ENCODE measurements at regions not wholly inside any gene's neighbourhood (a gene's known extent, or its start where the extent isn't known, plus 50 kb on each side); places are given as distances from the start of the nearest gene placed in this dataset.
"Not testable (repeated sequence)": the region's sequence is repeated elsewhere in the genome, so short reads cannot be mapped to it uniquely, and the experiment has no call there.

DNA sequence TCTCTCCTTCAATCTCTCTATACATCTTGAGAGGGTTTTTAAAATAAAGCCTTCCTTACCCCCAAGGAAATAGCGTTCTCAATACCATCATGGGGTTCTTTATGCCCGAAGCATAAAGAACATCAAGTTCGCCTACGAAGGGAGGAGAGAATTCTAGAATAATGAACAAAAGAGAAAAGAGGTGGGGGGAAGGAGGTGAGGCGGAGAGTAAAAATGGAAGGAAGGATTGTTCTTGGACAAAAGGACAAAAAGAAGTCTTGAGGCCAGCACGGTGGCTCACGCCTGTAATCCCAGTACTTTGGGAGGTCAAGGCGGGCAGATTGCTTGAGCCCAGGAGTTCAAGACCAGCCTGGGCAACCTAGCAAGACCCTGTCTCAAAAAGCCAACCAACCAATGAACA is 319.8 kb upstream of the NCKAP5 start:
- no peak for DNase-seq

DNA sequence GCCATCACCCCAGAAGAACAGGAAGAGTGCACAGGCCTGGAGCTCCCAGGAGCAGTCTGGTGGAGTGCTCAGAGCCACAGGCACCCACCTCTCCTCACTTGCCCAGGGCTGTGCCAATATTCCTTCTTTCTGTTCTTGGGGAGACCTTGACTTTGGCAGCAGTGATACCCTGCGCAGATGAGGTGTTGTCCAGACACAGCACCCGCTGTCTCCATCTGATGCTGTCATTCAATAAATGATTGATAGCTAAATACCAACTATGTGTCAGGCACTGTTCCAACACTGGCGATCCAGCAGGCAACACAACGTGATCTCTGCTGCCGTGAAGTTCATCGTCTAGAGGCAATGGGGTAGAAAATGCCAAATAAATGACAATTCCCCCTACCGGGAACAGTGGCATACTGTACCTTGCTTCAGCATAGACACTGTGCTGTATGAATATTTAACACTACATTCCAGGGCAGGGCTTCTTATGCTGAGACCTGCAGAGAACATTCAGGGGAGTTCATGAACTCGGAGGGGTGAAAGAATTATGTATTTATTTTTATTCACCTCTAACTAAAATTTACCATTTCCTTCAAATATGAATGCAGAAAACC is 320.5 kb upstream of the NCKAP5 start:
- DNase-seq, result no peak

DNA sequence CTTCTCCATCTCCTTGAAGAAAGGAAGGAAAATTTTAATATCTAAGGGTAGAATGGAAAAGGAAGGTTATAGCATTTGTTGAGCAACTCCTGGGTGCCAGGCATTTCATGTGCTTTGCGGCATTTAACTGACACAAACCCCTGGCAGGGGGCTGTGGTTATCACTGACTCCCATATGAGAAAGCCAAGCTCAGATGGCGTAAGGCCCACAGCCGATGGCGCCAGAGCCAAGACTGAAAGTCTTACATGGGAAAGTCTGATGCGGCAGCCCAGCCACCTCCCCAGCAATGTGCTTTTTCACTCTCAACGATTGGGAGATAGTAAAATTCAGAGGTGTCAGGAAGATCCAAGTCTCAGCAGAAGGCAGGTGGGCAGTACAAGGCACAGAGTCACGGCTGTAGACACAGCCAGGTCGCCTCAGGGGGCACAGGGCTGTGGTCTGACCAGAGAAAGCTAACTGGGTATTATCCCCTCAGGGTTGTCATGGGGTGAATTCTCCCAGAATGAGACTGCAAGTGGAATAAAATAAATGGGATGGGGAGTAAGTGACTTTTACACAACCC is 324.2 kb upstream of the NCKAP5 start:
- no peak for DNase-seq

DNA sequence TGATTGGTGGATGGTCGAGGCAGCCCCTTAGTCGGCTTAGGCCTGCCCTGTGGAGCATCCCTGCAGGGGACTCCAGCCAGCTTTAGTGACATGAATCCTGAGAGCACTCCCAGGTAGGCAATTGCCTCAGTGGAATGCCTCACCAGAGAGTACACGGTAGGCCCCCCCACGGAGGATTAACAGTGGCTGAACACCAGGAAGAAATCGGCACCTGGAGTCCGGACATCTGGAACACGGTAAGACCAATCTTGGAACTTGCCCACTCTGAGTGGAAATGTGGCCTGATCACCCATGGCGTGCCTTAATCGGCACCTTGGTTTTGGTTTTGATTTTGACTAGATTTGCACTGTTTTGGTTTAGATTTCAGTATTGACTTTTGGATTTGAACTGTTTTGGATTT is 326.2 kb upstream of the NCKAP5 start:
- no peak for DNase-seq

DNA sequence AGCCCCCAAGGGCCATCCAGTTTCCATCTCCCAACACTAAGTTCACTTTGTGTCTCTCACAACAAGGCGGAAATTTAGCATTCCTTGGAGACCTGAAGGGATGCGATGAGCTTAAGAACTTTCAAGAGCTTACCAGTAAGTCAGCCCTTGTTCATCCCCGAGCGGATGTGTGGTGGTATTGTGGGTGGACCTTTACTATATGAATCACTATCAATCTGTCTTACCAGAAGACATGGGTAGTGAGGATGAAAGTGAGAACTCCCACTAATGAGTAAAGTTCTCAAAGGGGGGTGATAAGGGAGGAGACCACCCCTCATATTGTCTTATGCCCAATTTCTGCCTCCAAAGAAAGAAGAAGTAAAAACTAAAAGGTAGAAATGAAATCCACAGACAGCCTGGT is 329.6 kb upstream of the NCKAP5 start:
- DNase-seq, result not testable (repeated sequence)

DNA sequence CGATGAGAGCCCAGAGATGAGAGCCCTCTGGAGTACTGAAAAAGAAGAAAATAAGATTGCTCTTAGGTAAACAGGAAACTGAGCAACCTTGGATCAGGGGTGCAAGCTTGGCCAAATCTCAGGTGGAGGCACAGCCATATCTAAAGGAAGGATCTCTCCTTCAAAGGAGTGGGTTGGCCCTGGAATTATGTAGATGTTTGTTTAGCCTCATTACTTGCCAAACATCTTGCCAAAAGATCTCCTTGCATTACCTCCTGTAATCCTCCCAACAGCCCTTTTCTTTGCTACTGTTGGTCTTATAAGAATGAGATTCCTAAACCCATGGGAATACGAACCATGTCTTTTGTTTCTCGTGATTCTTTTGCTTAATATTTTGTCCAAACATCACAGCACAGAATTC is 332.6 kb upstream of the NCKAP5 start:
- no peak for DNase-seq

DNA sequence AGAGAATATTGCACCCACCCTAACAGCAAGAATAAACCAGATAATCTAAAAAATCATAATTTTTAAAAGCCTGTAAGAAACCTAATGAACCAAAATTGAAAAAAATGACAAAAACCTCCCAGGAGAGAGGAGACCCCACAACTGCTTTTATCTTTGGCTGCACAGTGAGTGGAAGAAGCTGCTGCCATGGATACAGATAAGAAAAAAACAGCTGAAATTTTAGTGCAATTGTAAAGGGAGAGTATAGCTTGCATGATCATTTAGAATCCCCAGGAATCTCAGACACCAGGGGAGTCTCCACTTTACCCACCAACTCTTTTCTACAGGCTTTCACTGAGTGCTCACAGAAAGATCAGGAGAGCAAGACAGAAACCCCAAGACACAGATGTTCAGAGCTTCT is 338.1 kb upstream of the NCKAP5 start:
- no peak for DNase-seq

DNA sequence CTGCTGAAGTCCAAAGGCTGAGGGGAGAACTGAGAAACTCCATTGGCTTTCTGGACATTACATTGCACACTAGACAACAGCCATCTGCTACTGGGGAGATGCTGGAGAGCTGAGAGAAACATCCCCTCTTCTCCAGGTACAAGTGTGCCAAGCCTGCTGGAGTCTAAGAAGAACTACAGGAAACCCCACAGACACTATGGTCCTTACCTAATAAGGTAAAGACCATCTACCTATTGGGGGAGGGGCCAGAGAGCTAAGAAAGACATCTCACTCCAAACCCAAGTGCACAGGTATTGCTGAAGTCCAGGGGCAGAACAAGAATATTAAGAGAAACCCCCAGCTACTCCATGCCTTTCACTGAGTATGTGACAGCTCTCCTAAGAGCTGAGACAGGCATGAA is 338.7 kb upstream of the NCKAP5 start:
- no peak for DNase-seq

DNA sequence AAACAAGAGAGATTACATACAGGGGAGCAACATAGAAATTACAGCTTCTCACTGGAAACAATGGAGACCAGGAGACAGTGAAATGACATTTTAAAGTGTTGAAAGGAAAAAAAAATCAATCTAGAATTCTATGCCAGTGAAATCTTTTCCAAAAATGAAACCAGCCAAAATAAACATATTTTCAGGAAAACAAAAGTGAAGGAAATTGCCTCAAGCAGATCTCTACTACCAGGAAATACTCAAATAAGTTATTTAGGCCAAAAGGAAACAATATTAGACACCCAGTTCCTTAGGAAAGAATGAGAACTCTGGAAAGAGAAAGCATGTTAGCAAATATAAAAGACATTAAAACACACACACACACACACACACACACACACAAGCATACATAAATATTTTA is 339.9 kb upstream of the NCKAP5 start:
- DNase-seq, result no peak

DNA sequence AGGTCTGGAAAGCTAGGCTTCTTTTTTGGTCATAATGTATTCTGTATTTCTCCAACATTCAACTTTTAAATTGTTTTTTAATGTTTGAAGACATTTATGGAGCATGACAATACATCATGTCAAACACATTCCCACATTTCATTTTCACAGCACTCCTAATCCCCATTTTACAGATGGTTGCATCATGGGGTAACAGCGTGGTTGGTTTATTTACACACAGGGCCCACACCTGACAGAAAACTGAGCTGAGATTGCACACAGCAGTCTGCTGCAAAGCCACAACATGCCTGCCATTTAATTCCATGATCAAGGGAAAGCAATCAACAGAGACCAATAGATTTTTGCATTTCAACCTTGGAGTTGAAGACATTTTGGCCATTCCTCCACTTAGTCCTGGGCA is 335.7 kb upstream of the MGAT5 start:
- DNase-seq, result no peak

DNA sequence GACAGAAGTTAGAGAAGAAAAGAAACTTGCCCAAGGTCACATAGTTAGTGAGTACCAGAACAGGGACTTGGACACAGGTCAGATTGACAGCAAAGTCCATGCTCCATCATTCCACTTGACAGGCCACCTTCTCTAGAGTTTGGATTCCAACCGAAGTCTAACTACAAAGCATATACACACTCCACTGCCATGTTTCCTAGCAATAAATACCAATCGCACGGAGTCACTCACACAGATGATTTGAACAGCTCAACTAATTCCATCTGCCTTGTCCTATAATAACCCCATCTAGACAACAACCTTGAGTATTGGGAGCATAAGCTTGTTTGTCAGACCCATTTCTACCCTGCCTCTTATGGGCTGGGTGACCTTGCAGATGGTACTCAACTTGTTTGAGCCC is 334.6 kb upstream of the MGAT5 start:
- DNase-seq, result no peak

DNA sequence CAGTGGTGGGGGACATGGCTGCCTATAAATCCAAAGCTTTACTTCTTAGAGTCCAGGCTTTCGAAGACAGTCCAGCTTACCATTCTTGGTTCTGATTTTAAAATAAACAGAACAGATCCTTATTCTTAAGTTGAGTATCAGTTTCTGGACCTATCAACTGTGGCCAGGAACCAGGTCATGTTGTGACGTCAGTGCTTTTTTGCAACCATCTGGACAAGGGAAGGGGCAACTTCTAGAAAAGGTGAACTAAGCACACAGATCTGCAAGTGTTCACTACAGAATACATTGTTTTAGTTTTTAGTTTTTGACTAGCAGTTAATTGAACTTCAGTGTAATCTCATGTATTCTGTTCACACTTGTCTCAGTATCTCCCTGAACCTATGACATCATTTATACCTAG is 326.0 kb upstream of the MGAT5 start:
- DNase-seq, result no peak

DNA sequence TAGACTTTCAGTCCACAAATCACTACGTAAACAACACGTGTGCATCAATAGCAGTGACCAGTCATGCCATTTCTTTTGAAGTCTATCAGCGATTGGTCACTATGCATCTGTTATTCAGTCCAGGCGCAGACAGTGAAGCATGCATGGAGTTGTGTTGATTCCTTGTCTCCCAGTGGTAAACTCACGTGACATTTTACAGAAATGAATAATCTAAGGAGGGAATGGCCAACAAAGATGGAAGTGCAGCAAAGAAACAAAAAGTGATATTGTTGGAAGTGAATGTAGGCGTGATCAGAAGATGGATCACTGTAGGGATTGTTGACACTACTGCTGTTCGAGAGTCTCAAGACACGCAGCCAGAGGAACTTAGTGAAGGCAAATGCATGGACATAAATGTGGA is 317.8 kb upstream of the MGAT5 start:
- DNase-seq, result no peak

DNA sequence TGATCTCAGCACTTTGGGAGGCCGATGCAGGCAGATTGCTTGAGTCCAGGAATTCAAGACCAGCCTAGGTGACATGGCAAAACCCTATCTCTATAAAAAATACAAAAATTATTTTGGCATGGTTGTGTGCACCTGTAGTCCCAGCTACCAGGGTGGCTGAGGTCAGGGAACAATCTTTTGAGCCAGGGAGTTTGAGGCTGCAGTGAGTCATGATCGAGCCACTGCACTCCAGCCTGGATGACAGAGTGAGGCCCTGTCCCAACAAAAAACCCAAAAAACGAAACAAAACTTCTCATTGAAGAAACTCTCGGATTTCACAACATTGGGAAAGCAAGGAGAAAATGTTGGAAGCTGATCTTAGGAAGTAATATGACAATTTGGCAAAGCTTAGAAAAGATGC is 317.3 kb upstream of the MGAT5 start:
- no peak for DNase-seq

DNA sequence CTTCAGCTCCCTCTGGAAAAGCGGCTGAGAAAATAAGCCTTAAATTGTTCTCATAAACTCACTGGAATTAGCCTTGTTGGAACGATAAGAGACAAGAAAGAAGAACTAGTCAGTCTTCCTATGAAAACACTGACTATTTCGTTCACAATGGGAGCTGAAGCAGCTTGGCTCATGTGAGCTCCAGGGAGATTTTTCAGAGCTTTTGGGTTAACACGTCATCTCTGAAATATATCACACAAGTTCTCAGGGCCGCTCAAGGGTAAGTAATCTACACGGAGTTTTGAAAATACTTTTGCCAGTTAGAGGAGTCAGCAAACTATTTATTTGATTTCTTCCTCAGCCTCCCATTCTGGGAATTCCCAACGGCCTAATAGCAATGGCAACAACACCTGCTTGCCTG is 316.2 kb upstream of the MGAT5 start:
- DNase-seq, result no peak

DNA sequence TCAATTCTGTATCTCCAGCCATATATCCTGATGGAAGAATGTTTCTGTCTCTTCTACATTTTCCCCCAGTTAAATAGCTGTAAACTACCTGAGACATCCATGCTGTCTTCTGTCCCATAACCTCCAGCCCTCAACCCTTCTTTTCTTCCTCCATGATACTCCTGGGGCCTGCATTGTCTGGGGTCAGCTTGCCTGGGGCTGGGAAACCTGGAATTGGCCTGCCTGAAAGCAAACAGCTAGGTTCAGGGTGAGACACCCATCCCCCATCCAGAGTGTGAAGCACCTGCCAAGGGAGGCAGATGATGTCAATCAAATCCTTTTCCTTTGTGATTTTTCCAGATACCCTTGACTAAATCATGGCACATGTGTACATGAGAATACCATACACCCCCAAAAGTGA is 313.7 kb upstream of the MGAT5 start:
- no peak for DNase-seq

DNA sequence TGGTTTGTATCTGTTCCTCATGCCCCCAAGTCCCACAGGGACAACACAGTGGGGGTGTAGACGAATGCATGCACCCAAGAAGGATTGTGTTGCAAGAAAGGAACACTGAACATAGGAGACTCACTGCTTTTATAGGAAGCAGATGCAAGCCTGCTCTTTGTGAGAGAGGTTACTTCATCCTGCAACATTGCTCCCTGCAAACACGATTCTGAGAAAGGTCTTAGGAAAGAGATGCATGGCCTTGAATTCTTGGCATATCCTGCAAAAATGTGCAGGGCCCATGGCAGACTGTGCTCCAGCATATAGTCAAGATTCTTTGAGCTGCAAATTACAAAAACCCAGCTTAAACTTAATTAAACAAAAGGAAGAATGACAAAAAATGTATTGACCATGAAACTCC is 312.2 kb upstream of the MGAT5 start:
- DNase-seq, result no peak

DNA sequence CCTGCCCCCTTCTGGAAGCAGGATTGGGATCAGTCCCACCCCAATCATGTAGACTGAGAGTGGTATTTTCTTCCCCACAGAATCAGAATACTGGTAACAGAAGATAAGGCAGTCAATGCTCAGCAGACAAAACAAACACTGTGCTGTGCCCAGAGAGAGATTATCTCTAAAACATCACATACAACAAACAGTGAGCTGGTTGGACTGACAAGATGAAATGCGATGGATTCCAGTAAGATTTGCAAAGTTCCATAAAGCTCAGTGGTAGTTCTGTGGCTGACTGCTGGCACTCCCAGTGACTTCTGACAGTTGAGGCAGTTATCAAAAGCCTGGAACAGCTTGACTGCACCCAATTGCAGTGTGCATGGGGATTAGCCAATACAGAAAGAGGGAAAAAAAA is 311.5 kb upstream of the MGAT5 start:
- no peak for DNase-seq

DNA sequence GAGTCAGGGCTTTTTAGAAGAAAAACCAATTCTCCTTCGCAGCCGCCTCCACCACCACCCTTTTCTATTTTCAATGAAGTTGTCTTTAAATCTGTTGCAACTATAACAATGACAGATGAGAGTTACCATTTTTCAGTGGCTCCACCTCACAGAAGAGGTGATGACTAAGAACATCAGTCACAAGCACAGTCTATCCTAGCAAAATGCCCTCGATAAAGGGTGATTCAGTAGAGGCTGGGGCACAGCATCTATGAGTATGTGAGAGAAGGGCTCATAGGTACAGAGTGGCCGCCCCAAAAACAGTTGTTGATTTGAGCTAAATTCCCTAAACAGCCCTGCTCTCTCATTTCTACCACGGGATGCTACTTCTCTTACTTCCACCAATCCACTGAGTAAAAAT is 310.8 kb upstream of the MGAT5 start:
- DNase-seq, result no peak

DNA sequence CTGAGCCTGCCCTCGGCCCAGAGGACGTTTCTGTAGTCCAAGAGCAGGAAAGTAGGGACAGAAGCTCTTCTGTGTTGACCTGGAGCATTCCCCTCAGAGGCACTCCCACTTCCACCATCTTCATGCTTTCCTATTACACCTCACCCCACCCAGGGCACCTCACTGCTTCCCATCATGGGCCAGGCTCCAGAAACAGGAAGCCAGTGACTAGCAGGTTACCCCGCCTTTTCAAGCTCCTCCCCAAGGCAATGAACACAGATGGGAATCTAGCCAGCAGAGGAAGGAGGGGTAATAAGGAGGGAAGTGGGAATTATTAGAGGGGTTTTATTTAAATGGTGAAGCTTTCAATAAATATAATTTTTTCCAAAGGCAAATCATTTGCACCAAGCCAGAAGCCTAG is 308.8 kb upstream of the MGAT5 start:
- DNase-seq, result no peak

DNA sequence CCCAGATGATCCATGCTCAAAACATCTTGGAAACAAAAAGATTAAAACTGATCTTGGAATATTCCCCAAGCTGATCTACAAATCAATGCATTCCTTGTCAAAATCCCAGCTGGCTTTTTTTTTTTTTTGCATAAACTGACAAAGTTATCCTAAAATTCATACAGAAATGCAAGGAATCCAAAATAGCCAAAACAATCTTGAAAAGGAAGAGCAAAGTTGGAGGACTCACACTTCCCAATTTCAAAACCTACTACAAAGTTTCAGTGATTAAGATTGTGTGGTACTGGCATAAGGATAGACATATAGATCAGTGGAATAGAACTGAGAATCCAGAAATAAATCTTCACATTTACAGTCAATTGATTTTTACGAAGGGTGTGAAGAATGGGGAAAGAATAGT is 306.8 kb upstream of the MGAT5 start:
- no peak for DNase-seq

DNA sequence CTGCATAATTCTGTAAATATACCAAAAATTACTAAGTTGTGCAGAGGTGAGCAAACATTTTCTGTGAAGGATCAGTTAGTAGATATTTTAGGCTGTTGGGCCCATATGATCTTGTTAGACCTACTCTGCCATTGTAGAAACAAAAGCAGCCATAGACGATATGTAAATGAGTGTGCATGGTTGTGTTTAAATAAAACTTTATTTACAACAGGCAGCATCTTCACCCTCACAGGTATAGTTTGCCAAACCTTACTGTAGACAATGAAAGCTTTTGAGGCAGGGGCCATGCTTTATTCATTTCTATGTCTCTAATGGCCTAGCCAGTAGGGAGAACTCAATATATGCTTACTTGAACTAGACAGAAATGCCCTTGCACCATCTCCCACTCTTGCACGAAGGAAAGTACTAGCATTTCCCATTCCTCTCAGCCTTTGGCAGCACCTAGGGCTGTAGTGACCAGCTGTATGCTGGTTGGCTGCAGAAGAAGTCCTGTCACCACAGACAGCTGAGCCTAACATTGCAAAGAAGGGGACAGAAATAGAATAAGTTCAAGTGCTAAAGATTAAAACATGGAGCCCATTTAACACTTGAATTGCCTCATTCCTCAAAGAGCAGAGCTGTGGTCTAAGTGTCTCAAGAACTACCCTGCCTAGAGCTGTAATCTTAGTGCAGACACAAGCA is 305.1 kb upstream of the MGAT5 start:
- DNase-seq, result no peak

DNA sequence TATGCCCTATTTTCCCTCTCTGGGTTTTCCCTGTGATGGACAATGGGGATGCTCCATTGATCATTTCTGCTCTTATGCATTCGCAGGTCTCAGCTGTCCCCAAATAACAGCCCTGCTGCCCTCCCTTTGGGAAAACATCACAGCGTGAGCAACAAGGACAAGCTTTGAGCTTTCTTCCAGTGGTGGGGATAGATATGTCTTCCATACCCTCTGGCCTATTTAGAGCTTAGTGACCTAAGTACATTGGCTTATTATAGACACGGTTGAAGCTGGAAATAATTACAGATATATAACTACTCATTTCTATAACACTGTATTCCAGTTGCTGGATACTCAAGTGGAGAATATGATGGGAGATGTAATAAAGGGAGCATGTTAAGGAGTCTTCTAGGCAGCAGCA is 304.3 kb upstream of the MGAT5 start:
- DNase-seq, result no peak

DNA sequence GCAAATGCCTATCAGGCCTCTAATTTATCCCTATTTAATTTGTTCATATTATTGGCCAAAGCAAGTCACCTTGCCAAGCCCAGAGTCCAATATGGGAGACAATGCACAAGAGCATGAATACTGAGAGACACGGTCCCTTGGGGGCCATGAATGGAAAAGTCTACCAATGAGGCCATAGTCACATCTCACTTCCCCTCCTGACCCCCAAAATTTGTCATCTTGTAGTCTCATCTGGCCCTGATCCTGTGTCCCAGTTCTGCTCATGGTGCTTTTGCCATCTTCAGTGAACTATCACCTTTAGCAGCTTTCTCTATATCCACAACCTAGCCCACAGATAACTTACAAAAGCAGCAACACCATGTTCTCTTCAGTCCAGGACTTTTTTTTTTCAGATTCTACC is 302.7 kb upstream of the MGAT5 start:
- no peak for DNase-seq

DNA sequence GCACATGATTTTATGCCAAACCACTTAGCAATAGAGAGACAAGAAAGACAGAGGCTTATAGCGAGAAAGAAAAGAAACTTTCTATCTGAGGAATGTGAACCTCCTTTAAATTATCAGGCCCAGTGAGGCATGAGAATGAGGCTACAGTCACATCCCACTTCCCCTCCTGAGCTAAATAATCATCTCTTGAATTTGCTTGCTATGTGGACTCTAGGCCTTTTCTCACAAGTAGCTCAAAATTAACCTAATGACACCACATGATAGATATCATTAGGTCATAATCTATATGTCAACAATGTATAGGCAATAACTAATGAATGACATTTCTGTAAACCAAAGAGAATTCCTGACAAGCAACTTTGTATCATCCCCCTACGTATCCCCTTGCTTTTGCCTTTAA is 301.5 kb upstream of the MGAT5 start:
- no peak for DNase-seq

Data from stimulated activated CD4-positive, alpha-beta T cell treated with anti-CD3 and anti-CD28 coated beads, Interleukin-4, amount 100 ng/mL, for 1 hour (primary cell).